Glutamatergic neuron (in vitro differentiated cells): ENCODE measurements at regions not wholly inside any gene's neighbourhood (a gene's known extent, or its start where the extent isn't known, plus 50 kb on each side); places are given as distances from the start of the nearest gene placed in this dataset.

Experiments used
- DNase-seq: peaks from one replicate; pipeline ENCODE4 v3.0.0; 2022
- H3K27ac Mint-ChIP-seq: one replicate; pipeline ENCODE4 v1.8.0; 2020; ENCODE audit warnings: mild to moderate bottlenecking, mixed read lengths, inconsistent platforms; ENCODE audit not compliant: unreplicated experiment
- H3K27me3 Mint-ChIP-seq: one replicate; pipeline ENCODE4 v1.8.0; 2020; ENCODE audit warnings: mild to moderate bottlenecking, moderate library complexity, mixed read lengths, inconsistent platforms; ENCODE audit not compliant: unreplicated experiment
- H3K36me3 Mint-ChIP-seq: one replicate; pipeline ENCODE4 v1.8.0; 2020; ENCODE audit warnings: mild to moderate bottlenecking, mixed read lengths, inconsistent platforms; ENCODE audit not compliant: unreplicated experiment
- H3K4me1 Mint-ChIP-seq: one replicate; pipeline ENCODE4 v1.8.0; 2020; ENCODE audit warnings: mild to moderate bottlenecking, low read depth, mixed read lengths, inconsistent platforms; ENCODE audit not compliant: unreplicated experiment
- H3K4me3 Mint-ChIP-seq: one replicate; pipeline ENCODE4 v1.8.0; 2020; ENCODE audit warnings: mild to moderate bottlenecking, mixed read lengths, inconsistent platforms; ENCODE audit not compliant: unreplicated experiment
- H3K9me3 Mint-ChIP-seq: one replicate; pipeline ENCODE4 v1.8.0; 2020; ENCODE audit warnings: mild to moderate bottlenecking, moderate library complexity, mixed read lengths, inconsistent platforms; ENCODE audit not compliant: unreplicated experiment
- TF ChIP-seq, protein P1 (sequence below): fragments of 200-600 bp; sonication (generic); IDR thresholded peaks from one replicate; pipeline ENCODE4 v1.5.0; 2021; ENCODE audit not compliant: partially characterized antibody, unreplicated experiment

DNA sequence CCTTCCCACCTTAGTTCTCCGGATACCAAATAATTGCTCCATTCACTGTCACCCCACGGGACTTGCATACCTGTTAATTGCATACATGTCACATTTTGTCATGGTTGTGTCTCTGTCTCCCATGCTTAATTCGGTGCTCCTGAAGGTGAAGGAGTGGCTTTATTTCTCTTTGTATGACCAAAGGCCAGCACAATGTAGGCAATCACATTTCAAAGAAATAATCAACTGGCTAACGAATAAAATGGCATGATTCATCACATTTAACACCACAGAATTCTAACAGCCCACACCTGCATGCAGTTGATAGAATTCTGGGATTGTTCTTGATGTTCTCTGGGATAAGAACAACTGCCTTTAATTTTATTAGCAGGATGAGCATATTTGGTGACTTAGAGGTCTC is 59.3 kb downstream of the ATXN3L start:
- no peaks in the 10 kb centered on the region for H3K4me1 Mint-ChIP-seq
- TF ChIP-seq, protein P1, sequence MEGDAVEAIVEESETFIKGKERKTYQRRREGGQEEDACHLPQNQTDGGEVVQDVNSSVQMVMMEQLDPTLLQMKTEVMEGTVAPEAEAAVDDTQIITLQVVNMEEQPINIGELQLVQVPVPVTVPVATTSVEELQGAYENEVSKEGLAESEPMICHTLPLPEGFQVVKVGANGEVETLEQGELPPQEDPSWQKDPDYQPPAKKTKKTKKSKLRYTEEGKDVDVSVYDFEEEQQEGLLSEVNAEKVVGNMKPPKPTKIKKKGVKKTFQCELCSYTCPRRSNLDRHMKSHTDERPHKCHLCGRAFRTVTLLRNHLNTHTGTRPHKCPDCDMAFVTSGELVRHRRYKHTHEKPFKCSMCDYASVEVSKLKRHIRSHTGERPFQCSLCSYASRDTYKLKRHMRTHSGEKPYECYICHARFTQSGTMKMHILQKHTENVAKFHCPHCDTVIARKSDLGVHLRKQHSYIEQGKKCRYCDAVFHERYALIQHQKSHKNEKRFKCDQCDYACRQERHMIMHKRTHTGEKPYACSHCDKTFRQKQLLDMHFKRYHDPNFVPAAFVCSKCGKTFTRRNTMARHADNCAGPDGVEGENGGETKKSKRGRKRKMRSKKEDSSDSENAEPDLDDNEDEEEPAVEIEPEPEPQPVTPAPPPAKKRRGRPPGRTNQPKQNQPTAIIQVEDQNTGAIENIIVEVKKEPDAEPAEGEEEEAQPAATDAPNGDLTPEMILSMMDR: no peak
- no peaks in the 10 kb centered on the region for H3K9me3 Mint-ChIP-seq
- H3K4me3 Mint-ChIP-seq: no peak overlapping the region
- no peaks in the 10 kb centered on the region for H3K27me3 Mint-ChIP-seq
- no peak overlapping the region for H3K27ac Mint-ChIP-seq
- H3K36me3 Mint-ChIP-seq: no peaks in the 10 kb centered on the region
- DNase-seq: no peak

- Mint-ChIP-seq H3K36me3 (no peaks in the 10 kb centered on the region), H3K27ac (no peak overlapping the region), H3K27me3 (no peaks in the 10 kb centered on the region), H3K4me3 (no peak overlapping the region), H3K9me3 (no peaks in the 10 kb centered on the region), H3K4me1 (no peaks in the 10 kb centered on the region)
- TF ChIP-seq, protein P1: no peak
- DNase-seq: no peak
Measured at GRCh38 chrX:13258725-13259124, 61.1 kb downstream of the ATXN3L start.

- H3K27ac Mint-ChIP-seq: no peak overlapping the region
- no peaks in the 10 kb centered on the region for H3K9me3 Mint-ChIP-seq
- TF ChIP-seq, protein P1: no peak
- no peaks in the 10 kb centered on the region for H3K27me3 Mint-ChIP-seq
- no peak for DNase-seq
- no peaks in the 10 kb centered on the region for H3K36me3 Mint-ChIP-seq
- H3K4me3 Mint-ChIP-seq: no peak overlapping the region
- no peaks in the 10 kb centered on the region for H3K4me1 Mint-ChIP-seq
Measured at GRCh38 chrX:13258052-13258444, 61.8 kb downstream of the ATXN3L start.

DNA sequence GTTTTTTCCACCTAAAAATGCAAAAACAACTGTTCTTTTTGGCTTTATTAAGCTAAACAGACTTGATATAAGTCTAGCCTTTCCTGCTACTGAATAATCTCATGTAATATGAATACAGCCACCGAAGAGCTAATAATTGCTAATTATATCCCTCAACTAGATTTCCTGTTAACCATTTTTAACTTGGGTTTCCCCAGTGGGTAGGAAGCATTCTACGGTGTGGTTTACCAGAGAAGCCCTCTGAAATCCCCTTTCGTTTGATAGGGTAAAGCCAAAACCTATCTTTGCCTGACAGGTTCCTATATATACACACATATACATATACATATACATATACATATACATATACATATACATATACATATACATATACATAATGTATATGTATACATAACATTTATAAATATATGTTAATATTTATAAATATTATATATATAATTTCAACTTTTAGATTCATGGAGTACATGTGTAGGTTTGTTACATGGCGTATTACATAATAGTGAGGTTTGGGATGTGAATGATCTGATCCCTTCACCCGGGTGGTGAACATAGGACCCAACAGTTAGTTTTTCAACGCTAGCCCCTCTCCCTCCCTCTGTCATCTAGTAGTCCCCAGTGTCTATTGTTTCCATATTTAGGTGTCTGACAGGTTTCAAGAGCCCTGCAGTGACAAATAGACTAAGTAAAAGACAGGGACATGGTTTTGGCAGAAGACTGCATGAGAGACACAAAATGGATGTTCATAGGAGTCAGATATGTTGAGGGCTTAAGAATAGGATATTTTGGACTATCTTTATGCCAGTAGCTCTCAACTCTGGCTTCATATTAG is 62.4 kb downstream of the ATXN3L start:
- TF ChIP-seq, protein P1: no peak
- DNase-seq: no peak
- no peak overlapping the region for H3K4me3 Mint-ChIP-seq
- no peaks in the 10 kb centered on the region for H3K27me3 Mint-ChIP-seq
- H3K27ac Mint-ChIP-seq: no peak overlapping the region
- H3K4me1 Mint-ChIP-seq: no peaks in the 10 kb centered on the region
- no peaks in the 10 kb centered on the region for H3K9me3 Mint-ChIP-seq
- H3K36me3 Mint-ChIP-seq: no peaks in the 10 kb centered on the region

GRCh38 chrX:13256603-13257002 is 63.2 kb downstream of the ATXN3L start:
- Mint-ChIP-seq H3K4me1 (no peaks in the 10 kb centered on the region), H3K36me3 (no peaks in the 10 kb centered on the region), H3K27me3 (no peaks in the 10 kb centered on the region), H3K27ac (no peak overlapping the region), H3K4me3 (no peak overlapping the region), H3K9me3 (no peaks in the 10 kb centered on the region)
- DNase-seq: no peak
- TF ChIP-seq, protein P1: no peak
